ENCODE measurements at regions not wholly inside any gene's neighbourhood (a gene's known extent, or its start where the extent isn't known, plus 50 kb on each side); places are given as distances from the start of the nearest gene placed in this dataset.
"Not testable (repeated sequence)": the region's sequence is repeated elsewhere in the genome, so short reads cannot be mapped to it uniquely, and the experiment has no call there.

GRCh38 chr4:28062562-28062961, 1201.9 kb downstream of the STIM2 start:
- in situ Hi-C loops (cut with MboI): no loop called here
- Histone ChIP-seq H3F3A (ENCODE audit: insufficient read depth) (no peaks in the 10 kb centered on the region), H4K20me1 (ENCODE audit: insufficient read depth) (no peaks in the 10 kb centered on the region), H3K9me2 (ENCODE audit: insufficient read depth) (no peaks in the 10 kb centered on the region), H3K9me3 (ENCODE audit: low read depth) (no peaks in the 10 kb centered on the region), H3K4me1 (ENCODE audit: insufficient read depth) (no peaks in the 10 kb centered on the region), H3K36me3 (ENCODE audit: low read depth) (no peaks in the 10 kb centered on the region), H3K4me3 (no peak overlapping the region), H2AFZ (no peak overlapping the region), H3K4me2 (ENCODE audit: unreplicated experiment) (no peak overlapping the region), H3K27me3 (replicated peaks; ENCODE audit: insufficient read depth) (no peaks in the 10 kb centered on the region), H3K79me2 (ENCODE audit: insufficient read depth) (no peaks in the 10 kb centered on the region), H3K9ac (no peak overlapping the region), H3K27ac (no peak overlapping the region)
- 11 to 22% methylated on average over 3 of the region's 3 CpGs for WGBS, 2 experiments (ENCODE audit: low coverage in 1 of 2, low lambda C conversion rate in 2 of 2, missing lambda C conversion rate in 2 of 2)
- DNase-seq: no peak
- TF ChIP-seq EZH2 (IDR thresholded peaks at IDR 0.05; ENCODE audit: insufficient read depth, poor library complexity, severe bottlenecking): no peak
- no peak for TF ChIP-seq EZH2phosphoT487 (IDR thresholded peaks at IDR 0.05; ENCODE audit: insufficient read depth, low read depth)

GRCh38 chr4:28073860-28074555, 1213.4 kb downstream of the STIM2 start:
- Histone ChIP-seq H3K79me2 (ENCODE audit: insufficient read depth) (no peaks in the 10 kb centered on the region), H3K9ac (no peak overlapping the region), H3K4me3 (no peak overlapping the region), H3K9me3 (ENCODE audit: low read depth) (no peaks in the 10 kb centered on the region), H3K4me2 (ENCODE audit: unreplicated experiment) (no peak overlapping the region), H3K9me2 (ENCODE audit: insufficient read depth) (no peaks in the 10 kb centered on the region), H3K27ac (no peak overlapping the region), H3K36me3 (ENCODE audit: low read depth) (no peaks in the 10 kb centered on the region), H2AFZ (no peak overlapping the region), H3K4me1 (ENCODE audit: insufficient read depth) (no peaks in the 10 kb centered on the region), H4K20me1 (ENCODE audit: insufficient read depth) (no peaks in the 10 kb centered on the region), H3K27me3 (replicated peaks; ENCODE audit: insufficient read depth) (no peaks in the 10 kb centered on the region), H3F3A (ENCODE audit: insufficient read depth) (no peaks in the 10 kb centered on the region)
- in situ Hi-C loops (cut with MboI): no loop called here
- no peak for DNase-seq
- TF ChIP-seq EZH2 (IDR thresholded peaks at IDR 0.05; ENCODE audit: insufficient read depth, poor library complexity, severe bottlenecking) (no peak), EZH2phosphoT487 (IDR thresholded peaks at IDR 0.05; ENCODE audit: insufficient read depth, low read depth) (no peak)
- 53 to 55% methylated on average over 11 to 12 of the region's 12 CpGs for WGBS, 2 experiments (ENCODE audit: low coverage in 1 of 2, low lambda C conversion rate in 2 of 2, missing lambda C conversion rate in 2 of 2)

- Histone ChIP-seq H3K9me2 (ENCODE audit: insufficient read depth) (no peaks in the 10 kb centered on the region), H3K79me2 (ENCODE audit: insufficient read depth) (no peaks in the 10 kb centered on the region), H3K4me1 (ENCODE audit: insufficient read depth) (no peaks in the 10 kb centered on the region), H3F3A (ENCODE audit: insufficient read depth) (no peaks in the 10 kb centered on the region), H3K9ac (no peak overlapping the region), H4K20me1 (ENCODE audit: insufficient read depth) (no peaks in the 10 kb centered on the region), H3K4me3 (no peak overlapping the region), H3K27ac (no peak overlapping the region), H3K9me3 (ENCODE audit: low read depth) (no peaks in the 10 kb centered on the region), H3K36me3 (ENCODE audit: low read depth) (no peaks in the 10 kb centered on the region), H3K27me3 (replicated peaks; ENCODE audit: insufficient read depth) (no peaks in the 10 kb centered on the region), H3K4me2 (ENCODE audit: unreplicated experiment) (no peak overlapping the region), H2AFZ (no peak overlapping the region)
- in situ Hi-C loops (cut with MboI): no loop called here
- no peak for TF ChIP-seq EZH2phosphoT487 (IDR thresholded peaks at IDR 0.05; ENCODE audit: insufficient read depth, low read depth)
- TF ChIP-seq EZH2 (IDR thresholded peaks at IDR 0.05; ENCODE audit: insufficient read depth, poor library complexity, severe bottlenecking): no peak
- DNase-seq: no peak
Observed at GRCh38 chr4:28075401-28075956, 1214.8 kb downstream of the STIM2 start.

GRCh38 chr4:28077203-28077602, 1216.6 kb downstream of the STIM2 start:
- DNase-seq; H3K9me3 ChIP-seq (ENCODE audit: low read depth); H3K27ac ChIP-seq; H3K9me2 ChIP-seq (ENCODE audit: insufficient read depth); H3K9ac ChIP-seq; H3K4me1 ChIP-seq (ENCODE audit: insufficient read depth); H3K27me3 ChIP-seq (replicated peaks; ENCODE audit: insufficient read depth); in situ Hi-C loops (cut with MboI); H3F3A ChIP-seq (ENCODE audit: insufficient read depth); H3K36me3 ChIP-seq (ENCODE audit: low read depth); H3K4me3 ChIP-seq; H3K79me2 ChIP-seq (ENCODE audit: insufficient read depth); H4K20me1 ChIP-seq (ENCODE audit: insufficient read depth); H2AFZ ChIP-seq; H3K4me2 ChIP-seq (ENCODE audit: unreplicated experiment): not testable (repeated sequence)
- WGBS, 2 experiments (ENCODE audit: low coverage in 1 of 2, low lambda C conversion rate in 2 of 2, missing lambda C conversion rate in 2 of 2): 30 to 35% methylated on average over 8 to 9 of the region's 9 CpGs
